ENCODE measurements at regions not wholly inside any gene's neighbourhood (a gene's known extent, or its start where the extent isn't known, plus 50 kb on each side); places are given as distances from the start of the nearest gene placed in this dataset.
"Not testable (repeated sequence)": the region's sequence is repeated elsewhere in the genome, so short reads cannot be mapped to it uniquely, and the experiment has no call there.

DNA sequence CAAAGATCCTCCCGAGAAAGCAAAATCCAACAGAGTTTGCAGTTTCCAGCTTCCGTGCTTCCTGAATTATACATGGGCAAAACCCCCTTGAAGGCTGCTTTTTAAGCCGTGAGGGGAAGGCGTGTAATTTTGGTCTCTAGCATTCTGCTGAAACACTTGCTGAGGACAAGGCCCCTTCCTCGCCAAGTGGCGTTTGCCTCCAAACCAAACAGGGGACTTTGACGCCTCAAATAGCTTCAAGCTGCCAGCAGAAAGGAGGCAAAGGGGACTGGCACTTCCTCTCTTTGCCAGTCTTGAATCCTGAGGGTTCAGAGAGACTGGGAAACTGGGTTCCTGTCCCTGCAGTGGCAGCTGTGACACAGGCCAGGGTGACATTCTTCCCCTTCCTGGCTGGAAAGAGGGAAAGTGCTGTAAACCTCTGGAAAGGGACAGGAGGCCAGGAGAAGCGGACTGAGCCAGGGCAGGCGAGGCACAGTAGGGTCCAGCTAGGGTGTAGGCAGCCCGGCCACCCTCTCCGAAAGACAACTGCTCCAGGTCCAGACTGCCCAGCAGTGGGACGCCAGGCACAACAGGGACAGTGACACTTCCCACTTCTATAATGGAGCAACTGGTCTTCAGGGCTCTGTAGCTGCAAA, 96.2 kb upstream of the MED13L start:
- Histone ChIP-seq H3K4me1 (ENCODE audit: control insufficient read depth, insufficient read depth, low read length) (peaks cover 6% of the 10 kb centered on the region), H3K27me3 (ENCODE audit: control insufficient read depth in 1 of 2, insufficient read depth in 2 of 2, low read length in 2 of 2) (no peaks in the 10 kb centered on the region), H3K4me3 (ENCODE audit: low read length in 2 of 2) (no peak overlapping the region), H3K9me3 (ENCODE audit: control insufficient read depth in 2 of 2, low read length in 2 of 2) (no peaks in the 10 kb centered on the region), H3K9ac (ENCODE audit: low read length in 2 of 2) (no peak overlapping the region), H3K36me3 (ENCODE audit: control insufficient read depth in 2 of 2, insufficient read depth in 2 of 2, low read length in 2 of 2) (no peaks in the 10 kb centered on the region), H3K27ac (ENCODE audit: low read length) (no peak overlapping the region)

DNA sequence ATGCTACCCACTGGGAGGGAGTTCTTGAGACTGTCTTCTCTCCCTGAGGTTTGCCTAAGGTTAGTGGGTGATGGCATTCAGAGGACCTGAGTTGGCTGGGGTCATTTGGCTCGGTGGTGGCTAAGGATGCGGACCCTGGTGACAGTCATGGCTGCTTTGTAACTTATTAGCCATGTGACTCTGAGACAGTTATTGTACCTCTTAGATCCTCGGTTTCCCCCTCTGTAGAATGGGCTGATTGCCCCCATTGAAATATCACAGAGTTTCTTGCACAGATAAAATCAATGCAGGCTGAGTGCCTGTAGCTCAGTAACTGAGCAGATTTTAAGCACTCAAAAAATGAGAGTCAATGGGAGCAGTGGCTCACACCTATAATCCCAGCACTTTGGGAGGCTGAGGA, 96.7 kb upstream of the MED13L start:
- H3K27ac ChIP-seq (ENCODE audit: low read length): no peak overlapping the region
- no peak overlapping the region for H3K9ac ChIP-seq (ENCODE audit: low read length in 2 of 2)
- no peaks in the 10 kb centered on the region for H3K36me3 ChIP-seq (ENCODE audit: control insufficient read depth in 2 of 2, insufficient read depth in 2 of 2, low read length in 2 of 2)
- no peaks in the 10 kb centered on the region for H3K9me3 ChIP-seq (ENCODE audit: control insufficient read depth in 2 of 2, low read length in 2 of 2)
- H3K4me3 ChIP-seq (ENCODE audit: low read length in 2 of 2): no peak overlapping the region
- no peaks in the 10 kb centered on the region for H3K27me3 ChIP-seq (ENCODE audit: control insufficient read depth in 1 of 2, insufficient read depth in 2 of 2, low read length in 2 of 2)
- H3K4me1 ChIP-seq (ENCODE audit: control insufficient read depth, insufficient read depth, low read length): peaks cover 6% of the 10 kb centered on the region

DNA sequence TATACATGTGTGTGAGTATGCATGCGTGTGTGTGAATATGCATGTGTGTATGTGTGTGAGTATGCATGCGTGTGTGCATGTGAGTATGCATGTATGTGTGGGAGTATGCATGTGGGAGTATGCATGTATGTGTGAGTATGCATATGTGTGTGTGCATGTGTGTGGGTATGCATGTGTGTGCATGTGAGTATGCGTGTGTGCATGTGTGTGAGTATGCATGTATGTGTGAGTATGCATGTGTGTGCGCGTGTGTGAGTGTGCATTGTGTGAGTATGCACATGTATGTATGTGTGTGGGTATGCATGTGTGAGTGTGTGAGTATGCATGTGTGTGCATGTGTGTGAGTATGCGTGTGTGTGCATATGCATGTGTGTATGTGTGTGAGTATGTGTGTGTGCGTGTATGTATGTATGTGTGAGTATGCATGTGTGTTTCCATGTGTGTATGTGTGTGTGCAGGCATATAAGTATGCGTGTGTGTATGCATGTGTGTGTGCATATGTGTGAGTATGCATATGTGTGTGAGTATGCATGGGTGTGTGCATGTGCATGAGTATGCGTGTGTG, 97.9 kb upstream of the MED13L start:
- Histone ChIP-seq H3K4me3 (ENCODE audit: low read length in 2 of 2) (no peak overlapping the region), H3K27me3 (ENCODE audit: control insufficient read depth in 1 of 2, insufficient read depth in 2 of 2, low read length in 2 of 2) (no peaks in the 10 kb centered on the region), H3K36me3 (ENCODE audit: control insufficient read depth in 2 of 2, insufficient read depth in 2 of 2, low read length in 2 of 2) (no peaks in the 10 kb centered on the region), H3K4me1 (ENCODE audit: control insufficient read depth, insufficient read depth, low read length) (peaks cover 6% of the 10 kb centered on the region), H3K27ac (ENCODE audit: low read length) (no peak overlapping the region), H3K9me3 (ENCODE audit: control insufficient read depth in 2 of 2, low read length in 2 of 2) (no peaks in the 10 kb centered on the region), H3K9ac (ENCODE audit: low read length in 2 of 2) (no peak overlapping the region)

DNA sequence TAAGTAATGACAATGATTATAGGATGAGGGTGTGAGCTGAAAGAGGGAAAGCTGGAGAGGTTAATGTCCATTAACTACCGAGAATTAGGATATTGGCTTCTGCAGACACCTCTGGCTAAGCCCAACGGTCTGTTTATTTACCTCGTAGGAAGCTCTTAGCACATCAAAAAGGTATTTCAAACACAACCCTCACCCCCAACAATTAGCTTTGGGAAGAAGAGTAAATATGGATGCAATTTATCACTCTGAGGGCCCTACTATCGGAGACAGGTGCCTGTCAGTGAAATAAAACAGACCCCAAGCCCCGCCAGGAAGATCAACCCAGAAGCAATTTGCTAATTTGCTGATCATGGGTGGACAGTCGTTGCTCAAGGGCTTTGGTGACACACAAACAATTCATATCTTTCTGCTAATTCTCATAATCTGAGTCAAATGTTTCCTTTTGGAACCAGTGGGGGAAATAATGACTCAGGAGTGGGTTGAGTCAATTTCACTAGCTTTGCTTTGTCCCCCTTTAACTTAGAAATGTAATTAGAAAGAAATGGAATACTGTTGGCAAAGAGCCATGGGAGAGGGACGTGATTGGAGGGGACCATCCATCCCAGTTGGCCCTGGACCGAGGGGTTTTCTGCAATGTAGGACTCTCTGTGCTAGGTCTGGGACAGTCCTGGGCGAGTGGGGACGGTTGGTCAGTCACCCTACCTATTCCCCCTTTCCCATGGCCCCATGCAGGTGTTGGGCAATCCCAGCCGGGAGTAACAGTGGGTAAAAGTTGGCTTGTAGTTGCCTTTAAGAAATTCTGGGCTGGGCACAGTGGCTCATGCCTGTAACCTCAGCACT, 99.1 kb upstream of the MED13L start:
- H3K9me3 ChIP-seq (ENCODE audit: control insufficient read depth in 2 of 2, low read length in 2 of 2): no peaks in the 10 kb centered on the region
- no peak overlapping the region for H3K27ac ChIP-seq (ENCODE audit: low read length)
- no peak overlapping the region for H3K4me3 ChIP-seq (ENCODE audit: low read length in 2 of 2)
- no peaks in the 10 kb centered on the region for H3K4me1 ChIP-seq (ENCODE audit: control insufficient read depth, insufficient read depth, low read length)
- no peaks in the 10 kb centered on the region for H3K36me3 ChIP-seq (ENCODE audit: control insufficient read depth in 2 of 2, insufficient read depth in 2 of 2, low read length in 2 of 2)
- no peaks in the 10 kb centered on the region for H3K27me3 ChIP-seq (ENCODE audit: control insufficient read depth in 1 of 2, insufficient read depth in 2 of 2, low read length in 2 of 2)
- H3K9ac ChIP-seq (ENCODE audit: low read length in 2 of 2): no peak overlapping the region

DNA sequence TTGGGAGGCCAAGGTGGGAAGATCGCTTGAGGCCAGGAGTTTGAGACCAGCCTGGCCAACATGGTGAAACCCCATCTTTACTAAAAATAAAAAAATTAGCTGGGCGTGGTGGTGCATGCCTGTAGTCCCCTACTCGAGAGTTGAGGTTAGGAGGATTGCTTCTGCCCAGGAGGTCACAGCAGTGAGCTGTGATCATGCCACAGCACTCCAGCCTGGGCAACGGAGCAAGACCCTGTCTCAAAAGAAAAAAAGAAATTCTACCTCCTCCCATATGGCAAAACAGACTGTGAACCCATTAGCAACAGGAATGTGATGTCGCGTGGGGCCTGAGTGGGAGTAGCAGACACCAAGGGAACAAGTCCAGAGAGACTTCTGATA, 99.7 kb upstream of the MED13L start:
- H3K27me3 ChIP-seq (ENCODE audit: control insufficient read depth in 1 of 2, insufficient read depth in 2 of 2, low read length in 2 of 2); H3K4me3 ChIP-seq (ENCODE audit: low read length in 2 of 2); H3K4me1 ChIP-seq (ENCODE audit: control insufficient read depth, insufficient read depth, low read length); H3K9me3 ChIP-seq (ENCODE audit: control insufficient read depth in 2 of 2, low read length in 2 of 2); H3K9ac ChIP-seq (ENCODE audit: low read length in 2 of 2); H3K27ac ChIP-seq (ENCODE audit: low read length); H3K36me3 ChIP-seq (ENCODE audit: control insufficient read depth in 2 of 2, insufficient read depth in 2 of 2, low read length in 2 of 2): not testable (repeated sequence)

DNA sequence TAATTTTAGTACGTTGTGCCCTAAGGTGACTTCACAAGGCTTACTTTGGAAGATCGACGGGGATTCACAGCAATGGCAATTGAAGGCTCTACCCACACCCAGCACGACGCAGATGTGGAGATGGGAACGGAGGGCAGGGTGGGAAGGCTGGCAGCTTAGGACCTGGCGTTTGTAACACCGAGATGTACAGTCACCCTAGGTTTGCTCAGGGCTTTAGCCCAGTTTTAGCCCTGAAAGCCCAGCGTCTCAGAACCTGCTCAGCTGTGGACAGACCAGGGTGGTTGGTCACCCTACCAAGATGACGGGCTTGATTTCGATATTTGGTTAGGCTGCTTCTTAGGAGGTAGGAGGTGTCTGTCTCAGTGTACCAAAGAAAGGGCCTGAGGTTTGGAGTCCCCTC, 100.5 kb upstream of the MED13L start:
- Histone ChIP-seq H3K9ac (ENCODE audit: low read length in 2 of 2) (no peak overlapping the region), H3K4me3 (ENCODE audit: low read length in 2 of 2) (no peak overlapping the region), H3K9me3 (ENCODE audit: control insufficient read depth in 2 of 2, low read length in 2 of 2) (no peaks in the 10 kb centered on the region), H3K27me3 (ENCODE audit: control insufficient read depth in 1 of 2, insufficient read depth in 2 of 2, low read length in 2 of 2) (no peaks in the 10 kb centered on the region), H3K4me1 (ENCODE audit: control insufficient read depth, insufficient read depth, low read length) (peaks cover 13% of the 10 kb centered on the region), H3K27ac (ENCODE audit: low read length) (no peak overlapping the region), H3K36me3 (ENCODE audit: control insufficient read depth in 2 of 2, insufficient read depth in 2 of 2, low read length in 2 of 2) (no peaks in the 10 kb centered on the region)

DNA sequence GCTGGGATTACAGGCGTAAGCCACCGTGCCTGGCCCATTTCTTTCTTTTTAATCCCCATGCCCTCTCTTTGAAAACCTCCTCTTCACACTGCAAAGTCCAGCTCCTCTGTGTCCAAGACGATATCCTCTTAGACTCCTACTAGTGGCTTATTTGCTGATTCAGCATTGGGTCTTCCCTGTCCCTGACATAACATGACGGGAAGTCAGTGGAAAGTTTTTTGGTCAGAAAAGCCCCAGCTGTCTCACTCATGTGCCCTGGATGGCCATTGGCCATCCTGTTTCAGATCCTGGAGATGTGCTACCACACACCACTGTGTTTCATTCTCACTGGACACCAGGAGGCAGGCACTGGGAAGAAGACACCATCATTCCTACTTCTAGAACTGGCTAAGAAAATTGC, 102.6 kb upstream of the MED13L start:
- Histone ChIP-seq H3K9ac (ENCODE audit: low read length in 2 of 2) (no peak overlapping the region), H3K27me3 (ENCODE audit: control insufficient read depth in 1 of 2, insufficient read depth in 2 of 2, low read length in 2 of 2) (no peaks in the 10 kb centered on the region), H3K9me3 (ENCODE audit: control insufficient read depth in 2 of 2, low read length in 2 of 2) (no peaks in the 10 kb centered on the region), H3K36me3 (ENCODE audit: control insufficient read depth in 2 of 2, insufficient read depth in 2 of 2, low read length in 2 of 2) (no peaks in the 10 kb centered on the region), H3K4me3 (ENCODE audit: low read length in 2 of 2) (no peak overlapping the region), H3K4me1 (ENCODE audit: control insufficient read depth, insufficient read depth, low read length) (peaks cover 18% of the 10 kb centered on the region), H3K27ac (ENCODE audit: low read length) (no peak overlapping the region)

DNA sequence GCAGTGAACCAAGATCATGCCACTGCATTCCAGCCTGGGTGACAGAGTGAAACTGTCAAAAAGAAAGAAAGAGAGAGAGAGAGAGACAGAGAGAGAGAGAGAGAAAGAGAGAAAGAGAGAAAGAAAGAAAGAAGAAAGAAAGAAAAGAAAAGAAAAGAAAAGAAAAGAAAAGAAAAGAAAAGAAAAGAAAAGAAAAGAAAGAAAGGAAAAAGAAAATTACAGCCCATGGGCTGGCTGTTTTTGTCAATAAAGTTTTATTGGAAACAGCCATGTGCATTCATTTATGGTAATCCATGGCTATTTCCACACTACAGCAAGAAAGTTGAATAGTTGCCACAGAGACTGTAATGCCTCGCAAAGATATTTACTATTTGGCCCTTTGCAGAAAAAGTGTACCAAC, 103.2 kb upstream of the MED13L start:
- H3K9ac ChIP-seq (ENCODE audit: low read length in 2 of 2); H3K36me3 ChIP-seq (ENCODE audit: control insufficient read depth in 2 of 2, insufficient read depth in 2 of 2, low read length in 2 of 2); H3K4me3 ChIP-seq (ENCODE audit: low read length in 2 of 2); H3K9me3 ChIP-seq (ENCODE audit: control insufficient read depth in 2 of 2, low read length in 2 of 2); H3K27ac ChIP-seq (ENCODE audit: low read length); H3K27me3 ChIP-seq (ENCODE audit: control insufficient read depth in 1 of 2, insufficient read depth in 2 of 2, low read length in 2 of 2): not testable (repeated sequence)
- peaks cover 18% of the 10 kb centered on the region for H3K4me1 ChIP-seq (ENCODE audit: control insufficient read depth, insufficient read depth, low read length)

DNA sequence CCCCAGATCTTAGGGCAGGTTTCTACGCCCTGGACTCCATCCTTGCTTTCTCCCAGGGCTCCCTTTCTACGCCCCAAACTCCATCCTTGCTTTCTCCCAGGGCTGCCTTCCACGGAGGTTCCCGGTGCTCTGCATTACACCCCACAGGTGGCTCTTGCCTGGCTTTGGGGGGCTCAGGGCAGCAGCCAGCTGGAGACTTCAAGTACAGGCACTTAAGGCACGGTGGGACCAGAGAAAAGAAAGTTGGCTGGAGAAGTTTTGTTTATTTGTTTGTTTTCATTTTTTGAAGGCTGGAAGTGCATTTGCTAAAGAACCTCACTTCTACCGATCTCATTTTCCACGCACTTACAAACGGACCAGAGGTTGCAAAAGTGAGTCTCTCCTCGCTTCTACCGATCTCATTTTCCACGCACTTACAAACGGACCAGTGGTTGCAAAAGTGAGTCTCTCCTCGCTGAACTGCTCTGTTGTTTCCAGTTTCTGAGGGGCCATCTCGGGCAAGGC, 103.8 kb upstream of the MED13L start:
- no peaks in the 10 kb centered on the region for H3K27me3 ChIP-seq (ENCODE audit: control insufficient read depth in 1 of 2, insufficient read depth in 2 of 2, low read length in 2 of 2)
- no peaks in the 10 kb centered on the region for H3K9me3 ChIP-seq (ENCODE audit: control insufficient read depth in 2 of 2, low read length in 2 of 2)
- peaks cover 18% of the 10 kb centered on the region for H3K4me1 ChIP-seq (ENCODE audit: control insufficient read depth, insufficient read depth, low read length)
- no peak overlapping the region for H3K4me3 ChIP-seq (ENCODE audit: low read length in 2 of 2)
- H3K9ac ChIP-seq (ENCODE audit: low read length in 2 of 2): no peak overlapping the region
- H3K36me3 ChIP-seq (ENCODE audit: control insufficient read depth in 2 of 2, insufficient read depth in 2 of 2, low read length in 2 of 2): no peaks in the 10 kb centered on the region
- H3K27ac ChIP-seq (ENCODE audit: low read length): no peak overlapping the region

DNA sequence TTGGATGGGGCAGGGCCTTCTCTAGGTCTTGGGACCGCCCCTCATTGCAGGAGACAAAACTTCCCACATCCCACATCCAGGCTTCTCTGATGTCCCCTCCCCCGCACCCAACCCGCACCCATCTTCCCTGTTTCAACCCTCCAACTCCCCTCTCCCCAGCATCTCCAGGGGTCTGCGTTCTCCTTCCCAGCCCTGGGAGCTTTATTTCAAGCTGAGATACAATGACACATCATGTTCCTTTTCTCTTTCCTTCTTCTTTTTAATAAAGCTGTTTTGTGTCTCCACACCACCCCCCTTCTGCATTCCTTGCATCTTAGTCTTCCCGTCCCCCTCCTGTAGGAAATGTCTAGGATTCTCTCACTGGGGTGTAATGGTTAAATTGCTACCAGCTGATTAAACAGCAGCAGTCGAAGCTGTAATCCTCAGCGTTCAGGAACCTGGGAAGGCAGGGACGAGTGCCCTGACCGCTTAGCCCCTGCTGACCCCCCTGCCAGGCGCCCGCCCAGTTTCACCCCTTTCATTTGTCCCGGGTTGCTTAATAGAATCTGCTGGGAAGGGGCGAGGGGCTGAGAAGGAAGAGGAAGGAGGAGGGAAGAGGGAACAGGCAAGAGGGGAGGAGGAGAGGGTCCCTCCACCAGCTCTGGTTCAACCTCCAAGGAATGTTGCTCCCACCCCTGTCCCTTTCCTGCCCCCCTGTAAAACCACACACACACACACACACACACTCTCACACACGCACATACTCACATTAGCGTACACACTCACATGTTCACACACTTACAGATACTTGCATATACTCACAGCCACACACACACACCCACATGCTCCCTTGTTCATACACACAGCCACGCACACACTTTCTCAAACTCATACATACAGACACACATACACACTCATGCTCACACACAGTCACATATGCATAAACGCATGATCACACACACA, 104.5 kb upstream of the MED13L start:
- Histone ChIP-seq H3K4me1 (ENCODE audit: control insufficient read depth, insufficient read depth, low read length) (peaks cover 18% of the 10 kb centered on the region), H3K27me3 (ENCODE audit: control insufficient read depth in 1 of 2, insufficient read depth in 2 of 2, low read length in 2 of 2) (no peaks in the 10 kb centered on the region), H3K36me3 (ENCODE audit: control insufficient read depth in 2 of 2, insufficient read depth in 2 of 2, low read length in 2 of 2) (no peaks in the 10 kb centered on the region), H3K9ac (ENCODE audit: low read length in 2 of 2) (no peak overlapping the region), H3K9me3 (ENCODE audit: control insufficient read depth in 2 of 2, low read length in 2 of 2) (no peaks in the 10 kb centered on the region), H3K27ac (ENCODE audit: low read length) (no peak overlapping the region), H3K4me3 (ENCODE audit: low read length in 2 of 2) (no peak overlapping the region)
